Spleen (tissue), 7 donors: ENCODE measurements at regions not wholly inside any gene's neighbourhood (a gene's known extent, or its start where the extent isn't known, plus 50 kb on each side); places are given as distances from the start of the nearest gene placed in this dataset.

Experiments used
- POLR2A ChIP-seq, 3 donors: fragments of 450-650 bp; IDR thresholded peaks; one replicate each; pipeline ENCODE4 v1.5.1; 2017; ENCODE audit warnings: antibody characterized with exemption in 3 of 3, mild to moderate bottlenecking in 1 of 3
- TF ChIP-seq, protein P1 (sequence below), 11 experiments: fragments of 200-600 bp in 7 of 11; fragments of 450-650 bp in 4 of 11; sonication (generic) in 4 of 11; IDR thresholded peaks in 8 of 11; conservative IDR thresholded peaks in 3 of 11; 1 replicate in 7 of 11; 2 replicates in 4 of 11; pipeline versions ENCODE4 v1.4.0 to v1.8.0; 2016 to 2021; ENCODE audit warnings: antibody characterized with exemption in 11 of 11, inconsistent platforms in 4 of 11, mild to moderate bottlenecking in 1 of 11
- donor health status: DM: no; HTN: no; CAD: no; lungs with moderate emphysema.
- donor health status: DM: no; HTN: no; CAD: no.
- donor health status: DM: no; HTN: no; CAD: no.

DNA sequence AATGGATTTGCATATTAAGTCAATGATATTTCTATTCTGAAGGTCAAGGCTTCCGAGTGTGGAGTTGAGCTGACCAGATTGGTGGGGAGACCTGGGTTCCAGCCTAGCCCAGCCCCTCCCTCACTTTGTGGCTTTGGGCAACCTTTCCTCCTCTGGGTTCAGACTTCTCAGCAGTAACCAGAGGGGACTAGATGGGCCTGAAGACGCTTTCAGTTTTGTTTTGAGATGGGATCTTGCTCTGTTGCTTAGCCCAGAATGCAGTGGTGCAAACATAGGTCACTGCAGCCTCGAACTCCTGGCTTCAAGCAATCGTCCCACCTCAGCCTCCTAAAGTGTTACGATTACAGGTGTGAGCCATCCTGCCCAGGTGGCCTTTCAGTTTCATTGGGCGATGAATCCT is 68.1 kb upstream of the LEP start:
- TF ChIP-seq, protein P1, sequence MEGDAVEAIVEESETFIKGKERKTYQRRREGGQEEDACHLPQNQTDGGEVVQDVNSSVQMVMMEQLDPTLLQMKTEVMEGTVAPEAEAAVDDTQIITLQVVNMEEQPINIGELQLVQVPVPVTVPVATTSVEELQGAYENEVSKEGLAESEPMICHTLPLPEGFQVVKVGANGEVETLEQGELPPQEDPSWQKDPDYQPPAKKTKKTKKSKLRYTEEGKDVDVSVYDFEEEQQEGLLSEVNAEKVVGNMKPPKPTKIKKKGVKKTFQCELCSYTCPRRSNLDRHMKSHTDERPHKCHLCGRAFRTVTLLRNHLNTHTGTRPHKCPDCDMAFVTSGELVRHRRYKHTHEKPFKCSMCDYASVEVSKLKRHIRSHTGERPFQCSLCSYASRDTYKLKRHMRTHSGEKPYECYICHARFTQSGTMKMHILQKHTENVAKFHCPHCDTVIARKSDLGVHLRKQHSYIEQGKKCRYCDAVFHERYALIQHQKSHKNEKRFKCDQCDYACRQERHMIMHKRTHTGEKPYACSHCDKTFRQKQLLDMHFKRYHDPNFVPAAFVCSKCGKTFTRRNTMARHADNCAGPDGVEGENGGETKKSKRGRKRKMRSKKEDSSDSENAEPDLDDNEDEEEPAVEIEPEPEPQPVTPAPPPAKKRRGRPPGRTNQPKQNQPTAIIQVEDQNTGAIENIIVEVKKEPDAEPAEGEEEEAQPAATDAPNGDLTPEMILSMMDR (IDR thresholded peaks at IDR 0.05 in 8 of 11, conservative IDR thresholded peaks at IDR 0.05 in 3 of 11) = no peak
- TF ChIP-seq POLR2A (IDR thresholded peaks at IDR 0.05) = no peak
